OCI-LY3 (cell line): ENCODE measurements at regions not wholly inside any gene's neighbourhood (a gene's known extent, or its start where the extent isn't known, plus 50 kb on each side); places are given as distances from the start of the nearest gene placed in this dataset.

Experiments used
- H2AFZ ChIP-seq: fragments of 200-600, 300-600 bp; shearing (Covaris generic); 2 replicates; pipeline ENCODE4 v1.6.0; 2014; ENCODE audit warnings: antibody characterized with exemption, low read depth, low read length
- H3K27ac ChIP-seq: fragments of 200-600, 300-600 bp; sonication (generic); 2 replicates; pipeline ENCODE4 v1.5.1; 2014; ENCODE audit warnings: mild to moderate bottlenecking, low read length, moderate library complexity, mixed read lengths
- H3K27me3 ChIP-seq: fragments of 200-600, 300-600 bp; sonication (generic); 2 replicates; pipeline ENCODE4 v1.6.1; 2014; ENCODE audit warnings: low read depth, low read length, mixed read lengths
- H3K36me3 ChIP-seq: fragments of 200-600, 300-600 bp; sonication (generic); replicated peaks from 2 replicates; pipeline ENCODE3; 2014; ENCODE audit warnings: low read depth, low read length, mixed read lengths
- H3K4me1 ChIP-seq: fragments of 300-600, 200-600 bp; sonication (generic); 2 replicates; pipeline ENCODE4 v1.6.1; 2014; ENCODE audit warnings: low read length, mixed read lengths
- H3K4me2 ChIP-seq: fragments of 200-600, 300-600 bp; sonication (generic); 2 replicates; pipeline ENCODE4 v1.6.1; 2014; ENCODE audit warnings: low read length, mixed read lengths
- H3K4me3 ChIP-seq: fragments of 300-600, 200-600 bp; sonication (generic); 2 replicates; pipeline ENCODE4 v1.5.1; 2014; ENCODE audit warnings: antibody characterized with exemption, mild to moderate bottlenecking, low read length, moderate library complexity
- H3K79me2 ChIP-seq: fragments of 300-600, 200-600 bp; shearing (Covaris generic); 2 replicates; pipeline ENCODE4 v1.6.1; 2014; ENCODE audit warnings: mild to moderate bottlenecking, low read length, mixed read lengths
- H3K9ac ChIP-seq: fragments of 300-600, 200-600 bp; shearing (Covaris generic); 2 replicates; pipeline ENCODE4 v1.6.0; 2014; ENCODE audit warnings: mild to moderate bottlenecking, low read length, moderate library complexity
- H3K9me3 ChIP-seq: fragments of 200-600, 300-600 bp; shearing (Covaris generic); 2 replicates; pipeline ENCODE4 v1.6.1; 2014; ENCODE audit warnings: low read length, mixed read lengths; ENCODE audit not compliant: insufficient read depth
- H4K20me1 ChIP-seq: fragments of 200-600, 300-600 bp; sonication (generic); 2 replicates; pipeline ENCODE4 v1.6.1; 2016; ENCODE audit warnings: low read length, mixed read lengths; ENCODE audit not compliant: insufficient read depth
- EZH2phosphoT487 ChIP-seq: fragments of 200-600 bp; shearing (Covaris generic); IDR thresholded peaks from 2 replicates; pipeline ENCODE4 v1.6.1; 2018; ENCODE audit warnings: antibody characterized with exemption, mixed run types, low read depth
- TF ChIP-seq, protein P1 (sequence below): fragments of 200-600, 300-600 bp; sonication (generic); IDR thresholded peaks from 2 replicates; pipeline ENCODE4 v1.5.1; 2014; ENCODE audit warnings: antibody characterized with exemption, low read length, low read depth

DNA sequence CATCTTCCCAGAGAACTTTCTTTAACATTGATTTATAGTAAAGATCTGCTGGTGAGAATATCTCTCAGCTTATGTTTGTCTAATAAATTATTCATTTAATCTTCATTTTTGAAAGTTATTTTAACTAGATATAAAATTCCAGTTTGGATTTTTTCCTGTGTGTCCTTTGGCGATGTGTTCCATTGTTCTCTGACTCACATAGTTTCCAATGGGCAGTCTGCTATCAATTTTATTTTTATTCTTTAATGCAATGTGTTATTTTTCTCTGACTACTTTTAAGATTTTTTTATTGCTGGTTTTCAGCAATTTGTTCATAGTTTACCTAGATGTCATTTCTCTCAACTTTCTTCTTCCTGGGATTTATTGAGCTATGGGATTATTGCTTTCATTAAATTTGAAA is 325.2 kb upstream of the POGK start:
- H3K9me3 ChIP-seq = no peaks in the 10 kb centered on the region
- H3K36me3 ChIP-seq = no peaks in the 10 kb centered on the region
- TF ChIP-seq, protein P1, sequence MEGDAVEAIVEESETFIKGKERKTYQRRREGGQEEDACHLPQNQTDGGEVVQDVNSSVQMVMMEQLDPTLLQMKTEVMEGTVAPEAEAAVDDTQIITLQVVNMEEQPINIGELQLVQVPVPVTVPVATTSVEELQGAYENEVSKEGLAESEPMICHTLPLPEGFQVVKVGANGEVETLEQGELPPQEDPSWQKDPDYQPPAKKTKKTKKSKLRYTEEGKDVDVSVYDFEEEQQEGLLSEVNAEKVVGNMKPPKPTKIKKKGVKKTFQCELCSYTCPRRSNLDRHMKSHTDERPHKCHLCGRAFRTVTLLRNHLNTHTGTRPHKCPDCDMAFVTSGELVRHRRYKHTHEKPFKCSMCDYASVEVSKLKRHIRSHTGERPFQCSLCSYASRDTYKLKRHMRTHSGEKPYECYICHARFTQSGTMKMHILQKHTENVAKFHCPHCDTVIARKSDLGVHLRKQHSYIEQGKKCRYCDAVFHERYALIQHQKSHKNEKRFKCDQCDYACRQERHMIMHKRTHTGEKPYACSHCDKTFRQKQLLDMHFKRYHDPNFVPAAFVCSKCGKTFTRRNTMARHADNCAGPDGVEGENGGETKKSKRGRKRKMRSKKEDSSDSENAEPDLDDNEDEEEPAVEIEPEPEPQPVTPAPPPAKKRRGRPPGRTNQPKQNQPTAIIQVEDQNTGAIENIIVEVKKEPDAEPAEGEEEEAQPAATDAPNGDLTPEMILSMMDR = no peak
- TF ChIP-seq EZH2phosphoT487 = no peak
- H3K4me2 ChIP-seq = no peak overlapping the region
- no peak overlapping the region for H3K4me3 ChIP-seq
- H3K4me1 ChIP-seq = no peaks in the 10 kb centered on the region
- no peaks in the 10 kb centered on the region for H3K79me2 ChIP-seq
- no peaks in the 10 kb centered on the region for H4K20me1 ChIP-seq
- no peak overlapping the region for H3K27ac ChIP-seq
- H3K27me3 ChIP-seq = 0 out of 2 replicates have a peak, but pooled peaks cover 2% of the 10 kb centered on the region
- no peak overlapping the region for H2AFZ ChIP-seq
- no peak overlapping the region for H3K9ac ChIP-seq

DNA sequence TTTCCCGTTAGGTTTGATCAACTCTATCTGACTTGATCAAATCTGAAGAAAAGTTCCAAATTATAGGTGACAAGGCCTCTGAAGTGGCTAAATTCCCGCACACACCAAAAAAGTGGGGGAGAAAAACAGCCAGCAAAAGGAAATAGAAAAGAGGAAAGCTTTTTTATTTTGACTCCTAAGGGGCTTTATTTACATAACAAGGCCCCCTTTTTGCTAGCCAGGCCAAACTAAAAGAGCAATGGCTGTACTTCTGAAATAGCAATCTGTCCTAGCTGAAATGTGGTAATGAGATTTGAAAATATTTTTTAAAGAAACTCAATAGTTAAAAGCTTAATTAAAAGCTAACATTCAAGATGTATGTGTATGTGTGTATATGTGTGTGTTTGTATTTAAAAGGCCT is 311.5 kb upstream of the POGK start:
- H3K4me1 ChIP-seq = no peaks in the 10 kb centered on the region
- H3K4me3 ChIP-seq = no peak overlapping the region
- H3K27me3 ChIP-seq = peaks cover 11% of the 10 kb centered on the region
- no peak overlapping the region for H3K27ac ChIP-seq
- H2AFZ ChIP-seq = no peak overlapping the region
- H3K9ac ChIP-seq = no peak overlapping the region
- no peaks in the 10 kb centered on the region for H3K9me3 ChIP-seq
- no peaks in the 10 kb centered on the region for H4K20me1 ChIP-seq
- H3K79me2 ChIP-seq = no peaks in the 10 kb centered on the region
- no peak for TF ChIP-seq EZH2phosphoT487
- TF ChIP-seq, protein P1 = no peak
- H3K36me3 ChIP-seq = no peaks in the 10 kb centered on the region
- H3K4me2 ChIP-seq = no peak overlapping the region

DNA sequence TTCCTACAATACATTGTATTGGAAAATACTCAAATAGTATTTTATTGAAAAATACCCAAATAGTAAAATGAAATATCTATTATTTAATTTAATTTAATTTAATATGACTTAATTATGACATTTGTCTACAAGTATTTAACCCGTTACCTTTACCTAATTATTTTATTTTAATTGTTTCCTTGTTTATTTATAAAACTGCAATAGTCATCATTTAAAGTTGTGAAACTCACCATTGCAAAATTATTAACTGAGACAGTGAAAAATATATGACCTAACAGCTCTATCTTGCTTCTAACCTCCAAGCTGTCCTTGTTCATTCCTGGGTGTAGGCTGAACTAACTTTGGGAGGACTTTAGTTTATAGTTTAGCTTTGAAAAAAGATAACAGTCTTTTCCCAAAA is 300.6 kb upstream of the POGK start:
- Histone ChIP-seq H3K4me3 (no peak overlapping the region), H3K27ac (no peak overlapping the region), H3K27me3 (no peaks in the 10 kb centered on the region), H3K9ac (no peak overlapping the region), H4K20me1 (no peaks in the 10 kb centered on the region), H3K4me1 (no peaks in the 10 kb centered on the region), H2AFZ (no peak overlapping the region), H3K36me3 (no peaks in the 10 kb centered on the region), H3K79me2 (no peaks in the 10 kb centered on the region), H3K4me2 (no peak overlapping the region), H3K9me3 (no peaks in the 10 kb centered on the region)
- TF ChIP-seq, protein P1 = no peak
- no peak for TF ChIP-seq EZH2phosphoT487

DNA sequence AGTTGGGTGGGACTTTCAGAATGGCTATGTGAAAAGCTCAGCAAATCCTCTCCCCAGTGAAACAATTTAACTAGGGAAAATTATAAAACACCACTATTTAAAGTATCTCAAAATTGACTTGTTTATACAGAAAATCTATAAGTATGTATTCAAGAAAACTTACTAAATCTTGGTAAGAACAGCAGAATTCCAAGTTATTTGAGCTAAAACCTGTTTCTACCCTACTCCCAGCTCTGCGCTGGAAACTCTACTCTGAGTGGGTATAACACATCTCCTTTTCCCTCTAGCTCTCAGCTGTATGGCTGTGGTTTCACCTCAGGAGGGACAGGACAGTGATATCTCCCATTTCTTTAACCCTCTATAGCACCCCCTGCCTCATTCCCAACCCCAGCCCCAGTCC is 295.2 kb upstream of the POGK start:
- TF ChIP-seq, protein P1 = no peak
- no peak for TF ChIP-seq EZH2phosphoT487
- H3K4me2 ChIP-seq = no peak overlapping the region
- no peaks in the 10 kb centered on the region for H3K36me3 ChIP-seq
- H3K27ac ChIP-seq = no peak overlapping the region
- H3K27me3 ChIP-seq = no peaks in the 10 kb centered on the region
- no peaks in the 10 kb centered on the region for H4K20me1 ChIP-seq
- H3K9me3 ChIP-seq = no peaks in the 10 kb centered on the region
- no peak overlapping the region for H3K9ac ChIP-seq
- H3K4me1 ChIP-seq = no peaks in the 10 kb centered on the region
- H3K79me2 ChIP-seq = no peaks in the 10 kb centered on the region
- no peak overlapping the region for H3K4me3 ChIP-seq
- no peak overlapping the region for H2AFZ ChIP-seq
